ENCODE measurements at regions not wholly inside any gene's neighbourhood (a gene's known extent, or its start where the extent isn't known, plus 50 kb on each side); places are given as distances from the start of the nearest gene placed in this dataset.

DNA sequence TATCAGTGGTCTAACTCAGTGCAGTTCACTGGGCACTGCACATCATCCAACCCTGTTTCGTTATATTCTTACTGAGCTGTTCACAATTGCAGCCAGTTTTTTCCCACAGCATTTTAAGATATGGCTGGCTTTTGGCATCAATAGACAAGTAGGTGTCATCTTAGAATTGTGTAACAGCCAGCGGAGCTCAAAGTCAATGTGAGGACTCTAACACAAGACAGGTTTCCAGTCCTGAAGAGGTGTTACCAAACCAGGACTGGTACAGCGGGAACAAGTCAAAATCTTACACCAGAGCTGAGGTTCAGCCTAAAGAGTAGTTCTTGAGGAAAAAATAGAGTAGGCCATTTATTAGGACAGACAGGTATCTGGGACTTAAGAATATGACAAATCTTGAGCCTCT is 313.3 kb downstream of the SEC16B start:
- no peak for TF ChIP-seq EP300 (conservative IDR thresholded peaks at IDR 0.05; ENCODE audit: poor library complexity, severe bottlenecking)
- TF ChIP-seq, protein P1, sequence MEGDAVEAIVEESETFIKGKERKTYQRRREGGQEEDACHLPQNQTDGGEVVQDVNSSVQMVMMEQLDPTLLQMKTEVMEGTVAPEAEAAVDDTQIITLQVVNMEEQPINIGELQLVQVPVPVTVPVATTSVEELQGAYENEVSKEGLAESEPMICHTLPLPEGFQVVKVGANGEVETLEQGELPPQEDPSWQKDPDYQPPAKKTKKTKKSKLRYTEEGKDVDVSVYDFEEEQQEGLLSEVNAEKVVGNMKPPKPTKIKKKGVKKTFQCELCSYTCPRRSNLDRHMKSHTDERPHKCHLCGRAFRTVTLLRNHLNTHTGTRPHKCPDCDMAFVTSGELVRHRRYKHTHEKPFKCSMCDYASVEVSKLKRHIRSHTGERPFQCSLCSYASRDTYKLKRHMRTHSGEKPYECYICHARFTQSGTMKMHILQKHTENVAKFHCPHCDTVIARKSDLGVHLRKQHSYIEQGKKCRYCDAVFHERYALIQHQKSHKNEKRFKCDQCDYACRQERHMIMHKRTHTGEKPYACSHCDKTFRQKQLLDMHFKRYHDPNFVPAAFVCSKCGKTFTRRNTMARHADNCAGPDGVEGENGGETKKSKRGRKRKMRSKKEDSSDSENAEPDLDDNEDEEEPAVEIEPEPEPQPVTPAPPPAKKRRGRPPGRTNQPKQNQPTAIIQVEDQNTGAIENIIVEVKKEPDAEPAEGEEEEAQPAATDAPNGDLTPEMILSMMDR (IDR thresholded peaks at IDR 0.05; ENCODE audit: poor library complexity, severe bottlenecking), result no peak
- TF ChIP-seq, protein P2, sequence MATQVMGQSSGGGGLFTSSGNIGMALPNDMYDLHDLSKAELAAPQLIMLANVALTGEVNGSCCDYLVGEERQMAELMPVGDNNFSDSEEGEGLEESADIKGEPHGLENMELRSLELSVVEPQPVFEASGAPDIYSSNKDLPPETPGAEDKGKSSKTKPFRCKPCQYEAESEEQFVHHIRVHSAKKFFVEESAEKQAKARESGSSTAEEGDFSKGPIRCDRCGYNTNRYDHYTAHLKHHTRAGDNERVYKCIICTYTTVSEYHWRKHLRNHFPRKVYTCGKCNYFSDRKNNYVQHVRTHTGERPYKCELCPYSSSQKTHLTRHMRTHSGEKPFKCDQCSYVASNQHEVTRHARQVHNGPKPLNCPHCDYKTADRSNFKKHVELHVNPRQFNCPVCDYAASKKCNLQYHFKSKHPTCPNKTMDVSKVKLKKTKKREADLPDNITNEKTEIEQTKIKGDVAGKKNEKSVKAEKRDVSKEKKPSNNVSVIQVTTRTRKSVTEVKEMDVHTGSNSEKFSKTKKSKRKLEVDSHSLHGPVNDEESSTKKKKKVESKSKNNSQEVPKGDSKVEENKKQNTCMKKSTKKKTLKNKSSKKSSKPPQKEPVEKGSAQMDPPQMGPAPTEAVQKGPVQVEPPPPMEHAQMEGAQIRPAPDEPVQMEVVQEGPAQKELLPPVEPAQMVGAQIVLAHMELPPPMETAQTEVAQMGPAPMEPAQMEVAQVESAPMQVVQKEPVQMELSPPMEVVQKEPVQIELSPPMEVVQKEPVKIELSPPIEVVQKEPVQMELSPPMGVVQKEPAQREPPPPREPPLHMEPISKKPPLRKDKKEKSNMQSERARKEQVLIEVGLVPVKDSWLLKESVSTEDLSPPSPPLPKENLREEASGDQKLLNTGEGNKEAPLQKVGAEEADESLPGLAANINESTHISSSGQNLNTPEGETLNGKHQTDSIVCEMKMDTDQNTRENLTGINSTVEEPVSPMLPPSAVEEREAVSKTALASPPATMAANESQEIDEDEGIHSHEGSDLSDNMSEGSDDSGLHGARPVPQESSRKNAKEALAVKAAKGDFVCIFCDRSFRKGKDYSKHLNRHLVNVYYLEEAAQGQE (IDR thresholded peaks at IDR 0.05; ENCODE audit: borderline replicate concordance), result no peak
- no peak for TF ChIP-seq POLR2AphosphoS5 (IDR thresholded peaks at IDR 0.05)
- TF ChIP-seq MXI1 (conservative IDR thresholded peaks at IDR 0.05; ENCODE audit: poor library complexity, severe bottlenecking), result no peak
- no peak for TF ChIP-seq EZH2 (IDR thresholded peaks at IDR 0.05; ENCODE audit: borderline replicate concordance, insufficient read depth, low read length, poor library complexity, severe bottlenecking)
- Histone ChIP-seq H3K9ac (ENCODE audit: low read length) (no peak overlapping the region), H3K27me3 (ENCODE audit: insufficient read depth, low read depth, low read length) (no peaks in the 10 kb centered on the region), H3K4me3 (ENCODE audit: low read length) (no peak overlapping the region), H3K79me2 (replicated peaks; ENCODE audit: insufficient read depth, low read length) (no peaks in the 10 kb centered on the region), H3K27ac (ENCODE audit: low read length) (no peak overlapping the region), H4K20me1 (ENCODE audit: insufficient read depth) (no peaks in the 10 kb centered on the region), H3K4me2 (ENCODE audit: low read length) (no peak overlapping the region), H3K9me2 (ENCODE audit: insufficient read depth, low read length) (no peaks in the 10 kb centered on the region), H3F3A (ENCODE audit: insufficient read depth, low read length, poor library complexity, severe bottlenecking) (no peaks in the 10 kb centered on the region), H3K36me3 (ENCODE audit: insufficient read depth, low read length) (no peaks in the 10 kb centered on the region), H3K9me3 (ENCODE audit: low read length) (peaks cover 5% of the 10 kb centered on the region), H2AFZ (ENCODE audit: low read depth, low read length) (no peak overlapping the region)

DNA sequence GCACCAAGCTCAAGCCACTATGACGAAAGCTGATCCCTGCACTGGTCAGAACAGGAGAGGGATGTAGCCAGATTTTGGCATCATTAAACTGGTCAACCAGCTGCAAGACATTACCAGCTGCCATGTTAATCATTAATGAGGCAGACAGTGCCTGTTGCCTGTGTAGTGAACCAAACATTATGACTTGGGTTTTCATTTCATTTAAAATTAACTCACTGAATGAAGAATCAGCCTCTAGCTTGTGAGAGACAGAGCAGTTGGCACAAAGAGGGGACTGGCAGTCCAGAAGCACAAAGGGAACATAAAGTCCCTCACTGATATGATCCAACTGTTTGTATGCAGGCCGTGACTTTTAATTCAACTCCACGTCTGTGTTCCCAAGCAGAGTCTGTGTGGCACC is 318.9 kb downstream of the SEC16B start:
- no peaks in the 10 kb centered on the region for H3F3A ChIP-seq (ENCODE audit: insufficient read depth, low read length, poor library complexity, severe bottlenecking)
- no peak overlapping the region for H3K9ac ChIP-seq (ENCODE audit: low read length)
- no peak overlapping the region for H3K27ac ChIP-seq (ENCODE audit: low read length)
- no peak overlapping the region for H3K4me2 ChIP-seq (ENCODE audit: low read length)
- H3K79me2 ChIP-seq (replicated peaks; ENCODE audit: insufficient read depth, low read length), result no peaks in the 10 kb centered on the region
- no peak overlapping the region for H3K4me3 ChIP-seq (ENCODE audit: low read length)
- H3K36me3 ChIP-seq (ENCODE audit: insufficient read depth, low read length), result no peaks in the 10 kb centered on the region
- no peaks in the 10 kb centered on the region for H3K27me3 ChIP-seq (ENCODE audit: insufficient read depth, low read depth, low read length)
- TF ChIP-seq MXI1 (conservative IDR thresholded peaks at IDR 0.05; ENCODE audit: poor library complexity, severe bottlenecking) (no peak), POLR2AphosphoS5 (IDR thresholded peaks at IDR 0.05) (no peak), SMC3 (conservative IDR thresholded peaks at IDR 0.05; ENCODE audit: poor library complexity) (no peak), TAF1 (IDR thresholded peaks at IDR 0.05; ENCODE audit: low read depth) (no peak), RAD21 (conservative IDR thresholded peaks at IDR 0.05) (no peak), EP300 (conservative IDR thresholded peaks at IDR 0.05; ENCODE audit: poor library complexity, severe bottlenecking) (no peak), EZH2 (IDR thresholded peaks at IDR 0.05; ENCODE audit: borderline replicate concordance, insufficient read depth, low read length, poor library complexity, severe bottlenecking) (no peak)
- TF ChIP-seq, protein P1 (IDR thresholded peaks at IDR 0.05; ENCODE audit: poor library complexity, severe bottlenecking), result no peak
- TF ChIP-seq, protein P2 (IDR thresholded peaks at IDR 0.05; ENCODE audit: borderline replicate concordance), result no peak
- no peaks in the 10 kb centered on the region for H4K20me1 ChIP-seq (ENCODE audit: insufficient read depth)
- H2AFZ ChIP-seq (ENCODE audit: low read depth, low read length), result no peak overlapping the region
- no peaks in the 10 kb centered on the region for H3K9me3 ChIP-seq (ENCODE audit: low read length)
- H3K9me2 ChIP-seq (ENCODE audit: insufficient read depth, low read length), result no peaks in the 10 kb centered on the region
